ENCODE measurements at regions not wholly inside any gene's neighbourhood (a gene's known extent, or its start where the extent isn't known, plus 50 kb on each side); places are given as distances from the start of the nearest gene placed in this dataset.
"Not testable (repeated sequence)": the region's sequence is repeated elsewhere in the genome, so short reads cannot be mapped to it uniquely, and the experiment has no call there.

DNA sequence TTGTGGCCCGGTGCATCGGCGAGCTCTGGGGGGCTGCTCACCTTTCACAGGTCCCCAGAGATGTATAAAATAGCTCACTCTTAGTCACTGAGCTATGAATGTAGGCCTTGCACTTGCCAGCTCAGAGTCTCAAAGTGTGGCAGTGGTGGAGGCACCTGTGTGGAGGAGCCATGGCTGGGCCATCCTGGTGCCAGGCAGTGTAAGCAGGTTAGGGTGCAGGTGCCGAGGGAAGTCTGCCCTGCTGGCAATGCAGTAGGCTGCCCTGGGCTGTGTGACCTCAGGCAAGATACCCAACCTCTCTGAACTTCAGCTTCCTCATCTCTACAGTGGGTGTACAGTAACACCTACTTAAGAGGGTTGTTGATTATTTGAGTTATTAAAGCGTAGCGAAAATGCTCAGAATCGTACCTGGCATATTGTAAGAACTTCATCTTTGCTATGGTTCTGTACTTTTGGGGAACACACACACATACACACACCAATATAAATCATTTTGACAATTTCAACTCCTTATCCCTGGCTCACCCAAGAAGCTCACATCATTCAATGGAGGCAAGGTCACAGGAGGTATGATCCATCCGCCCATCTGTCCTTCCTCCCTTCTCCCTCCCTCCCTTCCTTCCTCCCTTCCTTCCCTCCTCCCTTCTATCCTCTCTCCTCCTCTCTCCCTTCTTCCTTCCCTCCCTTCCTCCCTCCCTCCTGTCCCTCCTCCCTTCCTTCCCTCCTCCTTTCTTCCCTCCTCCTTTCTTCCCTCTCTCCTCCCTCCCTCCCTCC is 66.8 kb upstream of the STX16 start:
- Mint-ChIP-seq H3K27ac (no peak overlapping the region), H3K9me3 (peaks cover 16 to 17% of the 10 kb centered on the region in 2 donors), H3K36me3 (peaks cover 0 to 7% of the 10 kb centered on the region in 2 donors)
- DNase-seq (ENCODE audit: low spot score in 2 of 2): no peak
- ATAC-seq: no peak

- DNase-seq (ENCODE audit: low spot score in 2 of 2) (no peak), ATAC-seq (no peak)
- peaks cover 16 to 17% of the 10 kb centered on the region in 2 donors for H3K9me3 Mint-ChIP-seq
- H3K27ac Mint-ChIP-seq: no peak overlapping the region
- H3K36me3 Mint-ChIP-seq: peaks cover 0 to 7% of the 10 kb centered on the region in 2 donors
Measured at GRCh38 chr20:58583586-58583985, 67.5 kb upstream of the STX16 start.

- Mint-ChIP-seq H3K27ac (no peak overlapping the region), H3K9me3 (peaks cover 16 to 17% of the 10 kb centered on the region in 2 donors), H3K36me3 (peaks cover 0 to 7% of the 10 kb centered on the region in 2 donors)
- DNase-seq (ENCODE audit: low spot score in 2 of 2) (no peak), ATAC-seq (no peak)
Measured at GRCh38 chr20:58583176-58583575, 67.9 kb upstream of the STX16 start.

DNA sequence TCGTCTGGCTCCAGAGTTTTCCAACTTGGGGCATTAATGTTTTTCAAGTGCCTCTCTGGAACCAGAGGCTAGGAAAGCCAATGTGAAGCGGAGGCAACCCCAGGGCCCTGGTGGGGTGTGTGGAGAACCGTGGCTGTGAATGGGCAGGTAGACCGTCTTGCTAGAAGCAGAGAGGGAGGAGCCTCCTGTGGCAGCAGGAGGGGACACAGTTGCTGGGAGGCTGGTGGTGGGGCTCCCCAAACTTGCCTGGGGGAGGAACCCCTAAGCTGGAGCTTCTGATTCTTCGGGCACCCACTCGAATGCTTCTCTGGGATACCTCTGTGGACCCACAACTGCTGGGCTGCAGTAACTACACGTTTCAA is 65.3 kb upstream of the APCDD1L start:
- DNase-seq (ENCODE audit: low spot score in 2 of 2) (peak in 1 of 2 donors; percentile 41), ATAC-seq (no peak)
- Mint-ChIP-seq H3K9me3 (peaks cover 16 to 17% of the 10 kb centered on the region in 2 donors), H3K36me3 (peaks cover 0 to 7% of the 10 kb centered on the region in 2 donors), H3K27ac (no peak overlapping the region)

GRCh38 chr20:58579819-58580473 is 64.7 kb upstream of the APCDD1L start:
- DNase-seq (ENCODE audit: low spot score in 2 of 2) (peak in 1 of 2 donors; percentile 42), ATAC-seq (no peak)
- peaks cover 16 to 17% of the 10 kb centered on the region in 2 donors for H3K9me3 Mint-ChIP-seq
- H3K27ac Mint-ChIP-seq: no peak overlapping the region
- peaks cover 0 to 7% of the 10 kb centered on the region in 2 donors for H3K36me3 Mint-ChIP-seq

DNA sequence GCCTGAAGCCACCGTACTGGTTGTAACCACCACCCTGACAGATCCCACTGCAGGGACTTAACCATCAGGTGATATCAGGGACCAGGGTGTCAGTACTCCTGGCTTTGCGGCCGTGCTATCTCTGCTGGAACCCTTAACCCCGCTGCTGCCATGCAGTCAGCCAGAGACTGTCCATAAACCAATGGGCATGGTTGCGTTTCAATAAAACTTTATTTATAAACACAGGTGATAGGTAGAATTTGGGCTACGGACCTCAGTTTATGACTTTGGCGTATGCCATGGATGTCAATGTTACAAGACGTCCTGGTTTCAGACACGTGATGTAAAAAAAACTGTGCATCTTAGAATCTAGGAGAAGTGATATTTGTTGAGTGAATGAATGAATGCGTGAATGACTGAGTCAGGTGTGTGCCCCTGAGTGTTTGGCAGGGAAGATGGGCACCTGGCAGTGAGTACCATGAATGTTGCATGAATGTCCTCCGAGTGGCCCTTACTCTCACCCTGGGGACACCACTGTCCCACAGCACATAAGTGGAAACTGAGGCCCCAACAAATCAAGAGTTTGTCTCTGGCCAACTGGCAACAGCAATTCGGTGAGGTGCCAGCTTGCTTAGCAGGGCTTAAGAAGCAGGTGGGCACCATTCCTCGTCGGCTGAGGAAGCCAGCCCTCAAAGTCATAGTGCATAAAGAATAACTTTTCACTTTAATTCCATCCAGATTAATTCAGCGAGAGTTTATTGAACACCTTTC is 64.0 kb upstream of the APCDD1L start:
- H3K9me3 Mint-ChIP-seq: peaks cover 16 to 17% of the 10 kb centered on the region in 2 donors
- H3K27ac Mint-ChIP-seq: no peak overlapping the region
- DNase-seq (ENCODE audit: low spot score in 2 of 2): peak in 1 of 2 donors; percentile 9
- H3K36me3 Mint-ChIP-seq: peaks cover 0 to 7% of the 10 kb centered on the region in 2 donors
- ATAC-seq: no peak

GRCh38 chr20:58577871-58578598 is 62.8 kb upstream of the APCDD1L start:
- Mint-ChIP-seq H3K9me3 (peaks cover 16% of the 10 kb centered on the region in 2 donors), H3K27ac (no peak overlapping the region), H3K36me3 (peaks cover 0 to 7% of the 10 kb centered on the region in 2 donors)
- ATAC-seq (no peak), DNase-seq (ENCODE audit: low spot score in 2 of 2) (peak in 1 of 2 donors; percentile 35)

GRCh38 chr20:58577139-58577806 is 62.1 kb upstream of the APCDD1L start:
- Mint-ChIP-seq H3K27ac (no peak overlapping the region), H3K36me3 (peaks cover 0 to under 1% of the 10 kb centered on the region in 2 donors), H3K9me3 (peaks cover 8 to 11% of the 10 kb centered on the region in 2 donors)
- ATAC-seq: no peak
- DNase-seq (ENCODE audit: low spot score in 2 of 2): no peak

DNA sequence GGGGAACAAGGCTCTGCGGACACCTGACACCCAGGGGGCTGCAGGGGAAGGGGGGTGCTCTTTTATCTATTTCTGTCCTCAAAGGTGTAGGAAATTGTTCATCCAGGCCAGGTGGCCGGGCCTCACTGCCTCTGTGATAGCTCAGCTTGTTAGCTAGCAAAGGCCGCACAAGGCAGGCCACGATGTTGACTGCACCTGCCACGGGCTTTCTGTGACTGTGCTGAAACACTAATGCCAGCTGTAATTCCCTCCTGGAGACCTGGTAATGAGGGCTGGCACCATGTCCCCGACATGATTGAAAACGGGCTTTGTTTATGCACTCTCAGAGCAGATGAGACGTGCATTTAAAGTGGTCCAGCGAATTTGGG is 61.4 kb upstream of the APCDD1L start:
- H3K9me3 Mint-ChIP-seq: peaks cover 1 to 6% of the 10 kb centered on the region in 2 donors
- ATAC-seq: no peak
- no peak overlapping the region for H3K27ac Mint-ChIP-seq
- DNase-seq (ENCODE audit: low spot score in 2 of 2): no peak
- H3K36me3 Mint-ChIP-seq: no peaks in the 10 kb centered on the region

DNA sequence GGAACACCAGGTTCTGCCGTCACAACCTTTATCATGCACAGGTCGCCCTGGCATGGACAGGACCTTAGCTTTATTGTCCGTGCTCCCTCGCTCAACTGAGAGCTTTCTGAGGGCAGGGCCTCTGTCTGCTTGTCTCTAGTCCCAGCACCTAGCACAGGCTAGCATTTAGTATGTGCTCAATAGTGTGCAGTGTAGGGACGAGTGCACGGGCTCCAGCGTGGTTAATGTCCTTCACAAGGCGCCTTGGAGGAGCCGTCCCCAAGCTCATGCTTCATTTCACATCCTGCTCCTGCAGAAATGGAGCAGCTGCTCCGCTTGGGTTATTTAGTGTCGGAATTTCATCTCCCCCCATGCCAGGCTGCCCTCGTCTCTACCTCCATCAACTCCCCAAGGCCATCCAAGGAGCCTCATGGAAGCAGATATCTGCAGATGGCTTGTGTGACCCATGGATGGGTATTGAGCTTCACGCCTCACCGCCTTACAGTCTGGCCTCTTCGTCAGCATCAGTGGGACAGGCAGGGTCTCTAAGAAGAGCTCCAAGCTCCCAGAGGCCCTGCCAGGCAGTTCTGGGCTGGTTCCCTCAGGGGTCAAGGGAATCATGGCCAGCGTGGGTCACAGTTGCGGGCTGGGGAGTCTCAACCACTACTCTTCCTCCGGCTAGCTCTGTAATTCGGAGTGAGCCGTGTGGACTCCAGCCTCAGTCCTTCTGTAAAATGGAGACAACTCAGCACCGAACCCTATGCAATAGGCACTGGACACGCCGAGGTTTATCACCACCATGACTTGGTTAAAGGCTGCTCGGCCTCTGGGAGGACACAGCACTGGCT is 60.8 kb upstream of the APCDD1L start:
- H3K36me3 Mint-ChIP-seq: no peaks in the 10 kb centered on the region
- no peak for DNase-seq (ENCODE audit: low spot score in 2 of 2)
- H3K27ac Mint-ChIP-seq: no peak overlapping the region
- no peaks in the 10 kb centered on the region for H3K9me3 Mint-ChIP-seq
- ATAC-seq: no peak

DNA sequence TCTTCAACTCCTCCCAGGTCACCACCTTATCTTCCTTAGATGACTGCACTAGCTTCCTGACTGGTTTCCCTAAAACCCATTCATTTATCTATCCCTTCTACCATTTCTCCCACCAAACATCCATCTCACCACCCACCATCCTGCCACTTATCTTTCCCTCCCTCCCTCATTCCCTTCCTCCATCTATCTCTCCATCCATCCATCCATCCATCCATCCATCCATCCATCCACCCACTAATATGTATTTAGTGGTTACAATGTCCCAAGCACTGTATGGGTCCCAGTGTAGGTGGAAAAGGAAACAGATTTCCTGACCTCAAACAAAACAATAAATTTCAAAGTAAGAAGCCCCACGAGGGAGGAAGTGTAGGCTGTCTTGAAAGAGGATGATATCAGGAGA is 59.3 kb upstream of the APCDD1L start:
- no peaks in the 10 kb centered on the region for H3K9me3 Mint-ChIP-seq
- ATAC-seq (no peak), DNase-seq (ENCODE audit: low spot score in 2 of 2) (no peak)
- H3K27ac Mint-ChIP-seq: no peak overlapping the region
- H3K36me3 Mint-ChIP-seq: no peaks in the 10 kb centered on the region

GRCh38 chr20:58573986-58574385 is 58.8 kb upstream of the APCDD1L start:
- no peaks in the 10 kb centered on the region for H3K36me3 Mint-ChIP-seq
- no peak for DNase-seq (ENCODE audit: low spot score in 2 of 2)
- no peaks in the 10 kb centered on the region for H3K9me3 Mint-ChIP-seq
- no peak overlapping the region for H3K27ac Mint-ChIP-seq
- ATAC-seq: no peak

- no peak for DNase-seq (ENCODE audit: low spot score in 2 of 2)
- ATAC-seq: no peak
- Mint-ChIP-seq H3K9me3 (no peaks in the 10 kb centered on the region), H3K27ac (peak overlapping the region in 1 of 2 donors; percentile 9), H3K36me3 (no peaks in the 10 kb centered on the region)
Measured at GRCh38 chr20:58573257-58573656, 58.1 kb upstream of the APCDD1L start.

- H3K27ac Mint-ChIP-seq; H3K36me3 Mint-ChIP-seq; H3K9me3 Mint-ChIP-seq; ATAC-seq; DNase-seq (ENCODE audit: low spot score in 2 of 2): not testable (repeated sequence)
Measured at GRCh38 chr20:58572428-58572763, 57.2 kb upstream of the APCDD1L start.

- Mint-ChIP-seq H3K9me3 (no peaks in the 10 kb centered on the region), H3K27ac (no peak overlapping the region), H3K36me3 (no peaks in the 10 kb centered on the region)
- no peak for ATAC-seq
- DNase-seq (ENCODE audit: low spot score in 2 of 2): no peak
Measured at GRCh38 chr20:58571693-58572427, 56.7 kb upstream of the APCDD1L start.
